Fibroblast of the conjunctiva (primary cell): ENCODE measurements at regions not wholly inside any gene's neighbourhood (a gene's known extent, or its start where the extent isn't known, plus 50 kb on each side); places are given as distances from the start of the nearest gene placed in this dataset.
"Not testable (repeated sequence)": the region's sequence is repeated elsewhere in the genome, so short reads cannot be mapped to it uniquely, and the experiment has no call there.

ENCODE experiments used
- DNase-seq: peaks from one replicate; pipeline ENCODE4 v3.0.0-alpha.2; 2010; ENCODE audit warnings: low read depth

GRCh38 chr7:156515911-156516790 is 124.4 kb upstream of the RNF32 start:
- no peak for DNase-seq

- no peak for DNase-seq
Measured at GRCh38 chr7:156514851-156515250, 125.7 kb upstream of the RNF32 start.

- DNase-seq = no peak
Measured at GRCh38 chr7:156511426-156511825, 129.1 kb upstream of the RNF32 start.

GRCh38 chr7:156510966-156511365 is 129.6 kb upstream of the RNF32 start:
- no peak for DNase-seq

GRCh38 chr7:156509216-156509615 is 131.4 kb upstream of the RNF32 start:
- no peak for DNase-seq

- no peak for DNase-seq
Measured at GRCh38 chr7:156505876-156506275, 134.7 kb upstream of the RNF32 start.

GRCh38 chr7:156504687-156505545 is 135.7 kb upstream of the RNF32 start:
- DNase-seq = no peak

GRCh38 chr7:156504006-156504405 is 136.6 kb upstream of the RNF32 start:
- DNase-seq = no peak

GRCh38 chr7:156503196-156503595 is 137.4 kb upstream of the RNF32 start:
- no peak for DNase-seq

GRCh38 chr7:156501815-156502214 is 138.8 kb upstream of the RNF32 start:
- not testable (repeated sequence) for DNase-seq

GRCh38 chr7:156499247-156499881 is 141.2 kb upstream of the RNF32 start:
- DNase-seq = no peak

GRCh38 chr7:156497776-156498509 is 142.6 kb upstream of the RNF32 start:
- no peak for DNase-seq

GRCh38 chr7:156496865-156497264 is 143.7 kb upstream of the RNF32 start:
- no peak for DNase-seq

- no peak for DNase-seq
Measured at GRCh38 chr7:156496363-156496769, 144.2 kb upstream of the RNF32 start.

- no peak for DNase-seq
Measured at GRCh38 chr7:156494960-156495359, 145.6 kb upstream of the RNF32 start.

- no peak for DNase-seq
Measured at GRCh38 chr7:156493942-156494341, 146.6 kb upstream of the RNF32 start.

- DNase-seq = no peak
Measured at GRCh38 chr7:156492170-156492569, 148.4 kb upstream of the RNF32 start.

GRCh38 chr7:156491435-156491834 is 149.1 kb upstream of the RNF32 start:
- no peak for DNase-seq

- DNase-seq = no peak
Measured at GRCh38 chr7:156490021-156490800, 150.4 kb upstream of the RNF32 start.

GRCh38 chr7:156487811-156488533 is 152.6 kb upstream of the RNF32 start:
- no peak for DNase-seq
